ENCODE measurements at regions not wholly inside any gene's neighbourhood (a gene's known extent, or its start where the extent isn't known, plus 50 kb on each side); places are given as distances from the start of the nearest gene placed in this dataset.

DNA sequence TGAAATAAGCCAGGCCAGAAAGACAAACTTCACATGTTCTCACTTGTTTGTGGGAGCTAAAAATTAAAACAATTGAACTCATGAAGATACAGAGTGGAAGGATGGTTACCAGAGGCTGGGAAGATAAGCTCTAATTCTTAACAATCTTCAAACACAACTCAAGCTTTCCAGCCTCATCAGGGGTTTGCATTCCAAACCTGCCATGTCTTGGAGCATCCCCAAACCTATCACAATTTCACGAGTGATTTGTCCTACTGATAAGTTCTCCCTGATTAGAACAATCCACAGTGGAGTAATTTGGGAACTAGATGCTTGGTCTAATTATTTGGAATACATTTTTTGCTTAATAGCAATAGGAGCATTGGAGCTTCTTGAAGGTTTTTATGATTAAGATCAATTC is 418.5 kb upstream of the PKN2 start:
- ChIA-PET CTCF (no interaction called here), POLR2A (no interaction called here)
- ATAC-seq (no peak), DNase-seq (no peak)
- Mint-ChIP-seq H3K36me3 (ENCODE audit: low read depth) (no peaks in the 10 kb centered on the region), H3K4me1 (ENCODE audit: low read depth) (no peaks in the 10 kb centered on the region), H3K27ac (no peak overlapping the region), H3K4me3 (no peak overlapping the region), H3K9me3 (no peaks in the 10 kb centered on the region), H3K27me3 (peaks cover 1% of the 10 kb centered on the region)
- no peak for TF ChIP-seq CTCF (IDR thresholded peaks at IDR 0.05)
- intact Hi-C loops (cut with micrococcal nuclease): no loop called here

GRCh38 chr1:88266051-88266450 is 418.0 kb upstream of the PKN2 start:
- H3K27me3 Mint-ChIP-seq: peaks cover 1% of the 10 kb centered on the region
- no peak overlapping the region for H3K27ac Mint-ChIP-seq
- no peaks in the 10 kb centered on the region for H3K4me1 Mint-ChIP-seq (ENCODE audit: low read depth)
- CTCF ChIA-PET: no interaction called here
- H3K36me3 Mint-ChIP-seq (ENCODE audit: low read depth): no peaks in the 10 kb centered on the region
- intact Hi-C loops (cut with micrococcal nuclease): no loop called here
- H3K4me3 Mint-ChIP-seq: no peak overlapping the region
- no peaks in the 10 kb centered on the region for H3K9me3 Mint-ChIP-seq
- POLR2A ChIA-PET: no interaction called here
- DNase-seq (no peak), ATAC-seq (no peak)
- TF ChIP-seq CTCF (IDR thresholded peaks at IDR 0.05): no peak

- H3K4me1 Mint-ChIP-seq (ENCODE audit: low read depth): no peaks in the 10 kb centered on the region
- no peaks in the 10 kb centered on the region for H3K36me3 Mint-ChIP-seq (ENCODE audit: low read depth)
- no peak overlapping the region for H3K27ac Mint-ChIP-seq
- TF ChIP-seq CTCF (IDR thresholded peaks at IDR 0.05): no peak
- no peak for ATAC-seq
- H3K9me3 Mint-ChIP-seq: no peaks in the 10 kb centered on the region
- H3K4me3 Mint-ChIP-seq: no peak overlapping the region
- CTCF ChIA-PET: no interaction called here
- DNase-seq: no peak
- intact Hi-C loops (cut with micrococcal nuclease): no loop called here
- H3K27me3 Mint-ChIP-seq: no peaks in the 10 kb centered on the region
- POLR2A ChIA-PET: no interaction called here
Measured at GRCh38 chr1:88272216-88272615, 411.9 kb upstream of the PKN2 start.

GRCh38 chr1:88274431-88274830 is 409.6 kb upstream of the PKN2 start:
- Mint-ChIP-seq H3K27me3 (no peaks in the 10 kb centered on the region), H3K27ac (no peak overlapping the region), H3K36me3 (ENCODE audit: low read depth) (no peaks in the 10 kb centered on the region), H3K4me3 (no peak overlapping the region), H3K9me3 (peaks cover 4% of the 10 kb centered on the region), H3K4me1 (ENCODE audit: low read depth) (no peaks in the 10 kb centered on the region)
- no peak for TF ChIP-seq CTCF (IDR thresholded peaks at IDR 0.05)
- ChIA-PET CTCF (no interaction called here), POLR2A (no interaction called here)
- ATAC-seq: no peak
- no peak for DNase-seq
- intact Hi-C loops (cut with micrococcal nuclease): no loop called here

DNA sequence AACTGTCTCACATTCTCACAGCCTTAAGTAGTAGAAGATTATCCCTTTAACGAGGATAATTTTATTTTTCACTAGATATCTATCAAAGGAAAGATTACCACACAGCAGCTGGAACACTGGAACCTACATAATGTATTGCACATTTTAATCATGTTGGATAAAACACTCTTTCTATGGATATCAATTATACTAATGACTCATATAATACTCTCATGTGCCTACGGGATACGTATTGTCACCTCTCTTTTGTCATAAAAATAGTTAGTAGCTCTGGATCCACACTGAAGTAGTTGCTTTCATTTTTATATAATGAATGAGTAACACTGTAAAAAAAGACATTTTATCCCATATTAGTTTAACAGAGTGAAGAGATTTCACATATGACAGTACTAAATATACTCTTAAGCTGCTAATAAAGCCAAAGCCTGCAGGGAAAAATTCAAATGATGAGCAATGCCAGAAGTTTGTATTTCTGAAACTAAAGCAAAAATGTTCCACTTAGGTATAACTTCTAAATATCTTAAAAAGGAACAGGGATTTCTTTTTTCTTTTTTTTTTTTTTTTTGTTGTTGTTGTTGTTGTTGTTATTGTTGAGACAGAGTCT is 408.7 kb upstream of the PKN2 start:
- POLR2A ChIA-PET: no interaction called here

More for the DNA sequence above, 408.7 kb upstream of the PKN2 start:
- Mint-ChIP-seq H3K27ac (no peak overlapping the region), H3K4me1 (ENCODE audit: low read depth) (no peaks in the 10 kb centered on the region), H3K9me3 (peaks cover 7% of the 10 kb centered on the region), H3K36me3 (ENCODE audit: low read depth) (no peaks in the 10 kb centered on the region), H3K27me3 (no peaks in the 10 kb centered on the region), H3K4me3 (no peak overlapping the region)
- no peak for TF ChIP-seq CTCF (IDR thresholded peaks at IDR 0.05)
- intact Hi-C loops (cut with micrococcal nuclease): no loop called here
- CTCF ChIA-PET: no interaction called here
- no peak for ATAC-seq
- no peak for DNase-seq

Data from activated CD8-positive, alpha-beta T cell treated with anti-CD3 and anti-CD28 coated beads for 36 hours (primary cell).